ENCODE measurements at regions not wholly inside any gene's neighbourhood (a gene's known extent, or its start where the extent isn't known, plus 50 kb on each side); places are given as distances from the start of the nearest gene placed in this dataset.

- Histone ChIP-seq H3K9ac (no peak overlapping the region), H3K79me2 (ENCODE audit: insufficient read depth) (peaks cover 5% of the 10 kb centered on the region; the same call in 1 of the 2 replicates), H3F3A (replicated peaks; ENCODE audit: insufficient read depth) (peaks cover 30% of the 10 kb centered on the region), H3K27ac (ENCODE audit: low read depth in 2 of 2, low read length in 1 of 2) (no peak overlapping the region), H3K36me3 (replicated peaks in 1 of 2; ENCODE audit: control insufficient read depth in 1 of 2, insufficient read depth in 2 of 2, low read length in 1 of 2) (no peaks in the 10 kb centered on the region), H3K9me2 (no peaks in the 10 kb centered on the region), H3K4me1 (ENCODE audit: control insufficient read depth in 1 of 2, insufficient read depth in 2 of 2, low read depth in 1 of 2, low read length in 1 of 2) (peaks cover 3 to 24% of the 10 kb centered on the region in 2 experiments; a peak in 2 of 4 replicates), H3K4me2 (no peak overlapping the region), H3K4me3 (ENCODE audit: low read depth in 2 of 2, low read length in 1 of 2) (no peak overlapping the region), H2AFZ (ENCODE audit: low read depth) (no peak overlapping the region), H3K9me3 (no peaks in the 10 kb centered on the region), H4K20me1 (ENCODE audit: insufficient read depth) (no peaks in the 10 kb centered on the region), H3K27me3 (ENCODE audit: insufficient read depth) (no peaks in the 10 kb centered on the region)
- POLR2A ChIA-PET = no interaction called here
- TF ChIP-seq TCF12 (IDR thresholded peaks at IDR 0.05) = no peak
- TF ChIP-seq SIN3A (IDR thresholded peaks at IDR 0.05; ENCODE audit: borderline replicate concordance, low read depth, low read length) = no peak
- no peak for TF ChIP-seq CTCF (IDR thresholded peaks at IDR 0.05)
- TF ChIP-seq JUND (IDR thresholded peaks at IDR 0.05) = no peak
- TF ChIP-seq MXI1 (IDR thresholded peaks at IDR 0.05; ENCODE audit: low read depth, low read length) = no peak
- no peak for TF ChIP-seq GABPA (IDR thresholded peaks at IDR 0.05; ENCODE audit: low read depth)
- TF ChIP-seq IRF3 (IDR thresholded peaks at IDR 0.05; ENCODE audit: low read depth, low read length) = no peak
- TF ChIP-seq MEF2A (IDR thresholded peaks at IDR 0.05; ENCODE audit: borderline replicate concordance, low read depth) = no peak
- TF ChIP-seq SMC3 (IDR thresholded peaks at IDR 0.05; ENCODE audit: low read depth, low read length) = no peak
- no peak for TF ChIP-seq RFX5 (IDR thresholded peaks at IDR 0.05; ENCODE audit: low read length)
- no peak for TF ChIP-seq YY1 (IDR thresholded peaks at IDR 0.05; ENCODE audit: low read depth)
- TF ChIP-seq PBX3 (IDR thresholded peaks at IDR 0.05) = no peak
- no peak for DNase-seq
- WGBS (ENCODE audit: low lambda C conversion rate) = no CpG with 5 or more reads among the region's 1 CpG
- CTCF ChIA-PET = interaction anchor here (0.9 kb wide), 1 partner anchor 12 kb away, joined by 4 read pairs; no protein-coding TSS in a partner anchor
Observed at GRCh38 chr13:107364658-107365057, 796.7 kb upstream of the ARGLU1 start.

GRCh38 chr13:107361666-107362065, 793.7 kb upstream of the ARGLU1 start:
- Histone ChIP-seq H3K9me2 (no peaks in the 10 kb centered on the region), H3K79me2 (ENCODE audit: insufficient read depth) (peaks cover 3% of the 10 kb centered on the region; the same call in 1 of the 2 replicates), H3K9ac (no peak overlapping the region), H3K4me1 (ENCODE audit: control insufficient read depth in 1 of 2, insufficient read depth in 2 of 2, low read depth in 1 of 2, low read length in 1 of 2) (peaks cover 3 to 17% of the 10 kb centered on the region in 2 experiments; a peak in 2 of 4 replicates), H3K4me3 (ENCODE audit: low read depth in 2 of 2, low read length in 1 of 2) (no peak overlapping the region), H3K36me3 (replicated peaks in 1 of 2; ENCODE audit: control insufficient read depth in 1 of 2, insufficient read depth in 2 of 2, low read length in 1 of 2) (no peaks in the 10 kb centered on the region), H4K20me1 (ENCODE audit: insufficient read depth) (no peaks in the 10 kb centered on the region), H3K27ac (ENCODE audit: low read depth in 2 of 2, low read length in 1 of 2) (no peak overlapping the region), H3K4me2 (no peak overlapping the region), H3K27me3 (ENCODE audit: insufficient read depth) (no peaks in the 10 kb centered on the region), H2AFZ (ENCODE audit: low read depth) (no peak overlapping the region), H3K9me3 (no peaks in the 10 kb centered on the region), H3F3A (replicated peaks; ENCODE audit: insufficient read depth) (peaks cover 11% of the 10 kb centered on the region)
- ChIA-PET CTCF (interaction anchor here (1.0 to 1.2 kb wide), 2 partner anchors 12 to 794 kb away, joined by 3 to 4 read pairs; no protein-coding TSS in a partner anchor), POLR2A (no interaction called here)
- no peak for DNase-seq
- TF ChIP-seq MEF2A (IDR thresholded peaks at IDR 0.05; ENCODE audit: borderline replicate concordance, low read depth) (no peak), MAX (IDR thresholded peaks at IDR 0.05; ENCODE audit: low read depth) (no peak), RXRA (IDR thresholded peaks at IDR 0.05; ENCODE audit: borderline replicate concordance, low read depth) (no peak), REST (IDR thresholded peaks at IDR 0.05; ENCODE audit: low read depth, low read length) (no peak), PBX3 (IDR thresholded peaks at IDR 0.05) (no peak), USF1 (IDR thresholded peaks at IDR 0.05; ENCODE audit: borderline replicate concordance, low read depth) (no peak), GABPA (IDR thresholded peaks at IDR 0.05; ENCODE audit: low read depth) (no peak), RAD21 (IDR thresholded peaks at IDR 0.05; ENCODE audit: low read length) (no peak), TEAD4 (IDR thresholded peaks at IDR 0.05; ENCODE audit: borderline replicate concordance, insufficient read depth) (no peak)
- 60% methylated on average over 5 of the region's 5 CpGs for WGBS (ENCODE audit: low lambda C conversion rate)
